ENCODE measurements at regions not wholly inside any gene's neighbourhood (a gene's known extent, or its start where the extent isn't known, plus 50 kb on each side); places are given as distances from the start of the nearest gene placed in this dataset.

DNA sequence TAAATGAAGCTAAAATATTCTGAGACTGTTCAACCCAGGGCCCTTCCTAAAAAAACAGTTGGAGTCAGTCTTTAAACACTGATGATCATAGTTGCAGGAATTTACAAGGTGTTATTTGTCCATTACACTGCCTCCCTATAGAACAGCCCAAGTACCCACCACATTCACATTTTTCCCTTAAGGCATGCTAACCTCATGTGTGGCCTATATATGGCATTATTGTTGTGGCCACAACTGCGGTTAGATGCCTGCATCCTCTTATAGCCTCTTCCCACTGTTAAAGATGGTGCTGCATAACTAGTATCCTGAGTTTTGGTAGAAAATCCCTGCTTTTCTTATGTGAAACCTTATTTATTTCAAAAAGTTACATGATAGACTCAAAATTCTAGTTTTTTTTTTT lies 287.9 kb upstream of the SEMA3A start:
- TF ChIP-seq BHLHE40 (IDR thresholded peaks at IDR 0.05; ENCODE audit: borderline replicate concordance) (no peak), LEF1 (IDR thresholded peaks at IDR 0.05; ENCODE audit: borderline replicate concordance) (no peak), SUZ12 (IDR thresholded peaks at IDR 0.05) (no peak), TARDBP (IDR thresholded peaks at IDR 0.05) (no peak), FOXK2 (IDR thresholded peaks at IDR 0.05) (no peak), ZNF384 (IDR thresholded peaks at IDR 0.05) (no peak), SP1 (IDR thresholded peaks at IDR 0.05) (no peak), NFRKB (IDR thresholded peaks at IDR 0.05) (no peak), L3MBTL2 (conservative IDR thresholded peaks at IDR 0.05) (no peak), FOXM1 (IDR thresholded peaks at IDR 0.05; ENCODE audit: borderline replicate concordance) (no peak), CTBP1 (IDR thresholded peaks at IDR 0.05; ENCODE audit: borderline replicate concordance) (no peak), HDGF (IDR thresholded peaks at IDR 0.05; ENCODE audit: borderline replicate concordance) (no peak), ELF4 (IDR thresholded peaks at IDR 0.05) (no peak)
- TF ChIP-seq, protein P1, sequence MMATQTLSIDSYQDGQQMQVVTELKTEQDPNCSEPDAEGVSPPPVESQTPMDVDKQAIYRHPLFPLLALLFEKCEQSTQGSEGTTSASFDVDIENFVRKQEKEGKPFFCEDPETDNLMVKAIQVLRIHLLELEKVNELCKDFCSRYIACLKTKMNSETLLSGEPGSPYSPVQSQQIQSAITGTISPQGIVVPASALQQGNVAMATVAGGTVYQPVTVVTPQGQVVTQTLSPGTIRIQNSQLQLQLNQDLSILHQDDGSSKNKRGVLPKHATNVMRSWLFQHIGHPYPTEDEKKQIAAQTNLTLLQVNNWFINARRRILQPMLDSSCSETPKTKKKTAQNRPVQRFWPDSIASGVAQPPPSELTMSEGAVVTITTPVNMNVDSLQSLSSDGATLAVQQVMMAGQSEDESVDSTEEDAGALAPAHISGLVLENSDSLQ (IDR thresholded peaks at IDR 0.05) = no peak

Data from HEK293T (cell line).